Type B pancreatic cell (in vitro differentiated cells): ENCODE measurements at regions not wholly inside any gene's neighbourhood (a gene's known extent, or its start where the extent isn't known, plus 50 kb on each side); places are given as distances from the start of the nearest gene placed in this dataset.

Experiments
- DNase-seq: peaks from one replicate; pipeline ENCODE4 v3.0.0; 2021; ENCODE audit warnings: mixed read lengths; ENCODE audit not compliant: unreplicated experiment; ENCODE audit errors: extremely low spot score
- H3K27ac Mint-ChIP-seq: 2 replicates; pipeline ENCODE4 v1.8.0; 2021; ENCODE audit warnings: mild to moderate bottlenecking, mixed read lengths
- H3K27me3 Mint-ChIP-seq: 2 replicates; pipeline ENCODE4 v1.8.0; 2021; ENCODE audit warnings: mixed read lengths
- H3K36me3 Mint-ChIP-seq: 2 replicates; pipeline ENCODE4 v1.8.0; 2021; ENCODE audit warnings: mixed read lengths
- H3K4me1 Mint-ChIP-seq: one replicate; pipeline ENCODE4 v1.8.0; 2021; ENCODE audit warnings: mixed read lengths; ENCODE audit not compliant: unreplicated experiment
- H3K4me3 Mint-ChIP-seq: 2 replicates; pipeline ENCODE4 v1.8.0; 2021; ENCODE audit warnings: mild to moderate bottlenecking, mixed read lengths
- H3K9me3 Mint-ChIP-seq: 2 replicates; pipeline ENCODE4 v1.8.0; 2021; ENCODE audit warnings: mixed read lengths
- CTCF ChIP-seq: fragments of 200-600 bp; sonication (generic); conservative IDR thresholded peaks from 2 replicates; pipeline ENCODE4 v1.5.0; 2021; ENCODE audit warnings: antibody characterized with exemption, mild to moderate bottlenecking

- no peak overlapping the region for H3K4me3 Mint-ChIP-seq
- no peak for DNase-seq
- no peaks in the 10 kb centered on the region for H3K9me3 Mint-ChIP-seq
- no peaks in the 10 kb centered on the region for H3K4me1 Mint-ChIP-seq
- no peak for TF ChIP-seq CTCF
- H3K27ac Mint-ChIP-seq = no peak overlapping the region
- H3K27me3 Mint-ChIP-seq = no peaks in the 10 kb centered on the region
- no peaks in the 10 kb centered on the region for H3K36me3 Mint-ChIP-seq
These were observed 864.3 kb upstream of the SOX11 start for GRCh38 chr2:4827836-4828235.

- Mint-ChIP-seq H3K4me1 (no peaks in the 10 kb centered on the region), H3K9me3 (no peaks in the 10 kb centered on the region), H3K27ac (no peak overlapping the region), H3K4me3 (no peak overlapping the region), H3K36me3 (no peaks in the 10 kb centered on the region), H3K27me3 (no peaks in the 10 kb centered on the region)
- DNase-seq = no peak
- TF ChIP-seq CTCF = no peak
These were observed 863.4 kb upstream of the SOX11 start for GRCh38 chr2:4828682-4829374.

- no peaks in the 10 kb centered on the region for H3K4me1 Mint-ChIP-seq
- TF ChIP-seq CTCF = no peak
- H3K36me3 Mint-ChIP-seq = no peaks in the 10 kb centered on the region
- no peak overlapping the region for H3K27ac Mint-ChIP-seq
- H3K27me3 Mint-ChIP-seq = no peaks in the 10 kb centered on the region
- no peaks in the 10 kb centered on the region for H3K9me3 Mint-ChIP-seq
- no peak overlapping the region for H3K4me3 Mint-ChIP-seq
- no peak for DNase-seq
These were observed 860.4 kb upstream of the SOX11 start for GRCh38 chr2:4831751-4832150.

GRCh38 chr2:4832642-4833041 is 859.5 kb upstream of the SOX11 start:
- Mint-ChIP-seq H3K4me3 (no peak overlapping the region), H3K27me3 (no peaks in the 10 kb centered on the region), H3K36me3 (no peaks in the 10 kb centered on the region), H3K9me3 (peaks cover 6% of the 10 kb centered on the region), H3K4me1 (no peaks in the 10 kb centered on the region), H3K27ac (no peak overlapping the region)
- no peak for TF ChIP-seq CTCF
- no peak for DNase-seq

GRCh38 chr2:4838626-4839025 is 853.6 kb upstream of the SOX11 start:
- Mint-ChIP-seq H3K27ac (no peak overlapping the region), H3K4me3 (no peak overlapping the region), H3K27me3 (peaks cover 5% of the 10 kb centered on the region), H3K9me3 (peaks cover 14% of the 10 kb centered on the region), H3K4me1 (no peaks in the 10 kb centered on the region), H3K36me3 (no peaks in the 10 kb centered on the region)
- TF ChIP-seq CTCF = no peak
- DNase-seq = no peak

- Mint-ChIP-seq H3K9me3 (peaks cover 15% of the 10 kb centered on the region), H3K4me1 (peaks cover 5% of the 10 kb centered on the region), H3K4me3 (no peak overlapping the region), H3K27ac (no peak overlapping the region), H3K27me3 (peaks cover 11% of the 10 kb centered on the region), H3K36me3 (no peaks in the 10 kb centered on the region)
- no peak for DNase-seq
- TF ChIP-seq CTCF = no peak
These were observed 851.4 kb upstream of the SOX11 start for GRCh38 chr2:4840791-4841190.
